ENCODE measurements at regions not wholly inside any gene's neighbourhood (a gene's known extent, or its start where the extent isn't known, plus 50 kb on each side); places are given as distances from the start of the nearest gene placed in this dataset.

- no peak for TF ChIP-seq CTCF (IDR thresholded peaks at IDR 0.05; ENCODE audit: low read depth, low read length, missing input control)
- TF ChIP-seq SP1 (IDR thresholded peaks at IDR 0.05): no peak
- TF ChIP-seq, protein P1, sequence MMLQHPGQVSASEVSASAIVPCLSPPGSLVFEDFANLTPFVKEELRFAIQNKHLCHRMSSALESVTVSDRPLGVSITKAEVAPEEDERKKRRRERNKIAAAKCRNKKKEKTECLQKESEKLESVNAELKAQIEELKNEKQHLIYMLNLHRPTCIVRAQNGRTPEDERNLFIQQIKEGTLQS (IDR thresholded peaks at IDR 0.05): no peak
- no peak for TF ChIP-seq GABPA (IDR thresholded peaks at IDR 0.05 in 1 of 2, conservative IDR thresholded peaks at IDR 0.05 in 1 of 2)
- no peak for TF ChIP-seq EGR1 (IDR thresholded peaks at IDR 0.05; ENCODE audit: low read depth in 2 of 2)
- no peak for TF ChIP-seq NR2F2 (IDR thresholded peaks at IDR 0.05)
Observed at GRCh38 chr1:68677684-68678351, 180.9 kb upstream of the DEPDC1 start.
